ENCODE measurements at regions not wholly inside any gene's neighbourhood (a gene's known extent, or its start where the extent isn't known, plus 50 kb on each side); places are given as distances from the start of the nearest gene placed in this dataset.

DNA sequence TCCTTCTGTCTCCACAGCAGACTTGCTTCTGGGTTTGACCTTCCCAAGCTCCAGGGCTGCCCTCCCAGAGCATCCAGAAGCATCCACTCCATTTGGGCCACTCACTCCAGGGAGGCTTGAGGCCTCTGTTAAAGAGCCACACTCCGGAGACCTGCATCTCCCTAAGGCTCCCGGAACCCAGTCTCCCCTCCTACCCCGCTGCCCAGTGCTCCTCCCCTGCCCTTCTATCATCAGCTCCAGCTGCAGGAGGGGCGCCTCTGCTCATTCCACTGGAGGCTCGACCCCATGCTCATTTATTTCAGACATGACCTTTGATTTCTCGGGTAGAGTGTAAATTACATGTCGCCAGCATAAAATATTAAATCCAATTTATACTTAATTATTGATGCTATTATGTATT lies 142.5 kb downstream of the SYF2 start:
- H3K4me3 ChIP-seq (ENCODE audit: low read depth, low read length), result no peak overlapping the region

DNA sequence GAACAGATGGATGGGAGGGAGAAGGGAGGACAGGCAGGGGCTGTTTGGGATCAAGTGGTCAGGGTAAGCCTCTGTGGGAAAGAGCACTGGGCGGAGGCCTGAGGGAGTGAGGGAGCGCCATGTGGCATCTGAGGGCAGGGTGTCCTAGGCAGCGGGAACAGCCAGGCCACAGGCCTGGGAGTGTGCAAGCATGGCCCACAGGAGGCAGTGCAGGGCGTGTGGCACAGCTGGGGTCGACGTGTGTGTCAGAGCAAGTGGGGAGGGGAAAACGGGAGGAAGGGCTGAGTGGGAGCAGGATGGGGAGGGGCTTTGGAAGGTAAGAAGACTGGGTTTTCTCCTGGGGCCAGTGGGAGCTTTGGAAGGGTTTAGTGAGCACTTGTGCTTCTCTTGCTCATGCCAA lies 143.4 kb downstream of the SYF2 start:
- TF ChIP-seq, protein P1, sequence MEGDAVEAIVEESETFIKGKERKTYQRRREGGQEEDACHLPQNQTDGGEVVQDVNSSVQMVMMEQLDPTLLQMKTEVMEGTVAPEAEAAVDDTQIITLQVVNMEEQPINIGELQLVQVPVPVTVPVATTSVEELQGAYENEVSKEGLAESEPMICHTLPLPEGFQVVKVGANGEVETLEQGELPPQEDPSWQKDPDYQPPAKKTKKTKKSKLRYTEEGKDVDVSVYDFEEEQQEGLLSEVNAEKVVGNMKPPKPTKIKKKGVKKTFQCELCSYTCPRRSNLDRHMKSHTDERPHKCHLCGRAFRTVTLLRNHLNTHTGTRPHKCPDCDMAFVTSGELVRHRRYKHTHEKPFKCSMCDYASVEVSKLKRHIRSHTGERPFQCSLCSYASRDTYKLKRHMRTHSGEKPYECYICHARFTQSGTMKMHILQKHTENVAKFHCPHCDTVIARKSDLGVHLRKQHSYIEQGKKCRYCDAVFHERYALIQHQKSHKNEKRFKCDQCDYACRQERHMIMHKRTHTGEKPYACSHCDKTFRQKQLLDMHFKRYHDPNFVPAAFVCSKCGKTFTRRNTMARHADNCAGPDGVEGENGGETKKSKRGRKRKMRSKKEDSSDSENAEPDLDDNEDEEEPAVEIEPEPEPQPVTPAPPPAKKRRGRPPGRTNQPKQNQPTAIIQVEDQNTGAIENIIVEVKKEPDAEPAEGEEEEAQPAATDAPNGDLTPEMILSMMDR (IDR thresholded peaks at IDR 0.05; ENCODE audit: borderline replicate concordance, insufficient read depth, low read depth, low read length), result no peak
- H3K4me3 ChIP-seq (ENCODE audit: low read depth, low read length), result no peak overlapping the region

More for the DNA sequence above, 142.5 kb downstream of the SYF2 start:
- TF ChIP-seq, protein P1 (IDR thresholded peaks at IDR 0.05; ENCODE audit: borderline replicate concordance, insufficient read depth, low read depth, low read length), result no peak

DNA sequence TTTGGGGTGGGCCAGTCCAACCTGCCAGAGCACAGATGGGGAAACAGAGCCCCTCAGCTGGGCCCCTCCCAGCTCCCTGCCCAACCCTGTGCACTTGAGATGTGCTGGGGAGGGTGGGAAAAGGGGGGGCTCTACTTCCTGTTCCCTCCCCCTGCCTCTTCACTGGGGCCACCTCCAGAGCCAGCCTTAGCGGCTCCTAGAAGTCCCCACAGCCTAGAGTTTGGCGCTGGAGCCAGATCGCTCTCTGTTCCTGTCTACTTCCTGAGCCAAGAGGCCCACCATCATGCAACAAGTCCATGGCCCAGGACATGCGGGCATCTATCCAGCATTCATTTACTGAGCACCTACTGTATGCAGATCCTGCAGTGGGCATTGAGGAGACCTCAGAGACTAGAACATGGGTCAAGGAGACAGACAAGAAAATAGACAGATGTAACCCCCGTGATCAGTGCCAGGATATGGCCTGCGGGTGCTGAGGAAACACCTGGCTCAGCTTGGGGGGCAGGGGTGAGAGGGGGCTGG lies 144.1 kb downstream of the SYF2 start:
- TF ChIP-seq, protein P1 (IDR thresholded peaks at IDR 0.05; ENCODE audit: borderline replicate concordance, insufficient read depth, low read depth, low read length), result no peak
- no peak overlapping the region for H3K4me3 ChIP-seq (ENCODE audit: low read depth, low read length)

- no peak overlapping the region for H3K4me3 ChIP-seq (ENCODE audit: low read depth, low read length)
- TF ChIP-seq, protein P1 (IDR thresholded peaks at IDR 0.05; ENCODE audit: borderline replicate concordance, insufficient read depth, low read depth, low read length), result no peak
Observed at GRCh38 chr1:25086518-25087079, 145.7 kb downstream of the SYF2 start.

GRCh38 chr1:25084407-25084806 lies 147.9 kb downstream of the SYF2 start:
- H3K4me3 ChIP-seq (ENCODE audit: low read depth, low read length), result no peak overlapping the region
- TF ChIP-seq, protein P1 (IDR thresholded peaks at IDR 0.05; ENCODE audit: borderline replicate concordance, insufficient read depth, low read depth, low read length), result no peak

DNA sequence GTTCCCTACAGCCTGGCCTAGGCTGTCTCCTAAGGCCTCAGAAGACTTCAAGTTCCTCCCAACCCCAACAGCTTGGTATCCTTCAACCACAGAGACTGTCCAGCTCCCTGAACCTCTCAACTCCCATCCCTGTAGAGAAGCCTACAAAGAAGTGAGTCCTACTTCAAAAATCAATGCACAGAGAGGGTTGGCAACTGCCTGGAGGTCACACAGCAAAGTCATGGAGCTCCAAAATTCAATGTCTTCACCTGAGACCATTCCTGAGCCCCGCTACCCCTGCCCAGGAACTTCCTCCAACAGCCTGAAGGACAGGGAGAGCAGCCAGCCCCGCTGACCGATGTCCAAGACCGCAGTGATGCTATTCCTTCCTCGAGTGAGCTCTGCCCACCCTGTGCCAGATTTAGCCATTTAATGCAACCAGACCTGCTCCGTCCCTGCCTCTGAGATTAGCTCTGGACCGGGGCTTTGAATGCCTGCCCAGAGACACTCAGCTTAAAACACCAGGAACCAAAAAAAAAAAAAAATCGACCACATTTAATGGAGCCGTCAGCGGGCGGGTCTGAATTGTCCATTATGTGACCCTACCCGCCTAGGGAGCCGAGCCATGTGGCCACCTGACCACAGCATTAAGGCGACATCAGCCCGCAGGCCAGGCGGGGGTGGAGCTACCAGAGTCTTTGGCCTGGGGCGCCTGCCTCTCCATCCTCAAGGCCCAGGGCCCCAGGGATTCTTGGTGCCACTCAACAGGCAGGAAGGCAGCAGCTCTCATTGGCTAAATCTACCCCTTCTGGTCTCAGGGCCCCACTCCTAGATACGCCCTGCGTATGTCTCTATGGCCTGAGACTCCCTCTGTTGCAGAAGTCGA lies 148.6 kb downstream of the SYF2 start:
- H3K4me3 ChIP-seq (ENCODE audit: low read depth, low read length), result no peak overlapping the region
- TF ChIP-seq, protein P1 (IDR thresholded peaks at IDR 0.05; ENCODE audit: borderline replicate concordance, insufficient read depth, low read depth, low read length), result no peak

All from GM12875 (cell line).